Stimulated activated CD8-positive, alpha-beta memory T cell treated with anti-CD3 and anti-CD28 coated beads, Interleukin-2, amount 100 ng/mL, for 48 hours (primary cell): ENCODE measurements at regions not wholly inside any gene's neighbourhood (a gene's known extent, or its start where the extent isn't known, plus 50 kb on each side); places are given as distances from the start of the nearest gene placed in this dataset.
"Not testable (repeated sequence)": the region's sequence is repeated elsewhere in the genome, so short reads cannot be mapped to it uniquely, and the experiment has no call there.

ENCODE experiments used
- DNase-seq, 2 donors: peaks; one replicate each; pipeline ENCODE4 v3.0.0-alpha.2; 2020; ENCODE audit warnings: low read depth in 2 of 2

DNA sequence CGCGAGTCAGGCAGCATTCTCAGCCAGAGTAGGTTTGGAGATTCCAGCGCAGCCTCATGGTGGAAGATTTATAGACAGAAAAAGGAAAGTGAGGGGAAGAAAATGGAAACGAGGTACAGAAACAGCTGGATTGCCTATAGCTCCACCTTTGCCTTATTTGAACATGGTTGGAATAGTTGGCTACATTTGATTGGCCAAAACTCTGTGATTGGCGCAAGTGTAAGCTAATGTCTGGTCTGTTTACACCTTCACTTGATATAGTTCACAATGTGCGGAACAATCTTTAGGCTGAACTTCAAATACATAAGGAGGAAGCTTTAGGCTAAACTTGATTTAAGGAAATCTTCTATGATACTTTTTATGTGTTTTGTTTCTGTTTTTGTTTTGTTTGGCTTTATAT lies 1191.9 kb downstream of the NSUN3 start:
- no peak for DNase-seq

DNA sequence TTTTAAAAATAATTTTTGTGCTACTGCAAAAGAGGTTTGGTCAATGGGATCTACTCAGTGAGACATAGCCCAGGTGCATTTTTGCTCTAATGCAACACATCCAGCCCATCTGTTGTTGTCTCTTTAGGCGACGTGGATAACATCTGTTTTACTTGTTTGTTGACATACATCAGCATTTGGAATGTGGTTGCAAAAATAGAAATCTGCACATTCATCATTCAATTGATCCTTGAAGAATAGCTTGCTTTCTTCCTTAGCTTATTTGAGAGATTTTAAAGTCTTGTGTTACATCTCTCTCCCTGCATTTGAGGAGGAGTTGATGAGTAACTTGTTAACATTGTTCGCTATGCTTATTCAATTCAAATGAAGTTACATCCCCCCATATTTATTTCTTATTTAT lies 1202.3 kb downstream of the NSUN3 start:
- DNase-seq = no peak

DNA sequence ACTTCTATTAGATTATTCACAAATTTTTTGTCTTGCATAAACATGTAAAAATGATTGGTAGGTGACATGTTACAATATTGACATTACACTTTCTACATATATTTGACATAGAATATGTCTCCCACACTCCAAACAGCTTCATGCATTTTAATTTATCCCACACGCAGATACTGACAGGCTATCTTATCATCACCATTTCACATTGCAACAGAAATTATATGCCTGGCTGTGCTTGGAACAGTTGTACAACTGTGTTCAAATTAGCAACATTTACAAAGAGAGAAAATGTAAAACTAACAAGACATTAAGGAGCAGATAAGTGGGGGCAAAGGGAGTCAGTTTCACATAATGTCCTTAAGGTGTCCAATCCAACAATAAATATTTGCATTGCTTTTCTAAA lies 1208.5 kb downstream of the NSUN3 start:
- no peak for DNase-seq

DNA sequence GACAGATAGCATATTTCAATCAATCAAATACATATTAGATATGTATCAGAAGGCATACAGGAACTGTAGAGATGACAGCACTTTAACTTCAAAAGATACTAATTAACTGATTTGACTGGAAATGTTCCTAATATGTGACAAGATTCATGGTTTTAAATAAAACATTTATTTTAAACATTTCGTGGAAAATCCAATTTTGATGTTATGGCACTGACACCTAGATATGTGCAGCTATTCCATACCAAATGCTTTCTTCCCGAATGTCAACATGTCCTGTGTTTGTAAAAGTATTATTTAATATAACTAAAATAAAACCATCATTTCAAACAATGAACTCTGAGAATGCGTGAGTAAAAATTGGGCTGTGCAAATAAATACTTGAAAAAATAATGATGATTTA lies 1209.3 kb downstream of the NSUN3 start:
- no peak for DNase-seq

DNA sequence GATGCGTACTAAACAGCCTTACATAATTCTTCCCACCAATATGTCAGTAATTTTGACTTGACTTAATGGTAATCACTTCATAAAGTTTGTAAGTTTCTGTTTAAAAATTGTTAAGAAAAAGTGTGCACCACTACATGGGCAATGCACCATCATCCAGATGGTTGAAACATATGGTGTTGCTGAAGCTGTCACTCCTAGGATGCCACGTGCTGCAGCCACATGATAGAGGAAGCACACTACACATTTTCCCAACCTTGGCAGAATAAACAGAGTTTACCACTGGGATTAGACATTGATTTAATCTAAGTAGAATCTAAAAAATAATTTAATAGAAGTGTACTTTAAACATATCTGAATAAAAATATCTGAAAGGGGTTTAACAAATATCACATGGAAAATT lies 1209.9 kb downstream of the NSUN3 start:
- no peak for DNase-seq

DNA sequence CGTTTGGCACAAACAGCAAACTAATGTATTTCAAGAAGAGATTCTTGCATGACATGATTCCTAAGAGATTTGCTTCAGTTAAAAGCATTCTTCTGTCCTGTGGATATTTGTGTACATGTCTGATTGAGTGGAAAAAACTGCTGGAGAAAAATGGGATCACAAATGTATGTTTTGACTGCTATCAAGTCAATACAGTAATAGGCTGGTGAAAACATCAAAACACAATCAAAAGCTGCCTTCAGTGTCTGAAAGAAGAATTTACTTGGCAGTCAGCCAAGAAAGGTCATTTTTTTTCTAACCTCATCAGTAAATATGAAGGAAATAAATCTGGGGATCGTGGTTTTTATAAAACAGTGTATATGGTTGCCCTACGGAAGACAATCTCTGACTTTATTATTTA lies 1214.8 kb downstream of the NSUN3 start:
- no peak for DNase-seq

DNA sequence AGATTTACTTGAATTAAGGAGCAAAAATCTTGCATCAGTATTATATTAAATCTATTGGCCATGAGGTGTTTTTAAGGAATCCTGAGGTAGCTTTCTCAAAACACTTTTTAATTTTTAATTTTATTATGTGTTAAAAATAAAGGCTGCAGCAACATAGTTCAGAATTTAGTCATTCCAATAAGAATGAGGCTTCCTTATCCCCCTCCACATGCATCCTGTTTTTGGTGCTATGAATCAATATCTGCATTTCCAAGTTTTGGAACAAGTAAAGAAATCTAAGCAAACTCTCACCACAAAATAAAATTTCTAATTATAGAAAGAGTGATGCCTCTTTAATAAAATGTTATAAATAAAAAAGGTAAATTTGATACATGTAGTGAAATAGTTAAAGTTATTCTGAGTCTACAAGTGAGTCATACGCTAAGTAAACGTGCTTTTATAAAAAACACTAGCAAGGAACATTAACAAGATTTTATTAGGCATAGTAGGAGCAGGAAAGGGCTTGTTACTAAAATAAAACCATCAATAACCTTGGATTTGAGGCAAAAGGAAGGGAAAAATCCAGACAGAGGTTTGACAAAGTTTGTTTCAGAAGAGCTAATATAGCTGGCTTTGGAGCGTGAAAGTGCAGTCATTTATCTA lies 1218.0 kb downstream of the NSUN3 start:
- no peak for DNase-seq

DNA sequence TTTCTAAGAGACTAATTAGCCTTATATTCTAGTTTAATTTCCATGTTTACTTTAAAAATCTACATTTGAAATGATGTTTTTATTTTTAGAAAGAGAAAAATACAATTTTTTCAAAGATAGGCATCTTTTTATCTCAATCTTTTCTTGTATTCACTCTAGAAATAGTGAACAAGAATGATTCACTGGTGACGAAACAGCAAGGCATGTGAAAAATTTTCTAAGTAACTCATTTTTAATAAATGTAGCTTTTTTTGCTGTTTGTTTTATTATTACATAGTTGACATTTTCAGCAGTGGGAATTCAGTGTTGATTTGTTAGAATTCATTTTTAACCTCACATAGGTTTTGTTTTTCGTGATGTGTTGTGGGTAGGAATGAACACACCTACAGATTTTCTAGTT lies 1226.4 kb downstream of the NSUN3 start:
- no peak for DNase-seq

DNA sequence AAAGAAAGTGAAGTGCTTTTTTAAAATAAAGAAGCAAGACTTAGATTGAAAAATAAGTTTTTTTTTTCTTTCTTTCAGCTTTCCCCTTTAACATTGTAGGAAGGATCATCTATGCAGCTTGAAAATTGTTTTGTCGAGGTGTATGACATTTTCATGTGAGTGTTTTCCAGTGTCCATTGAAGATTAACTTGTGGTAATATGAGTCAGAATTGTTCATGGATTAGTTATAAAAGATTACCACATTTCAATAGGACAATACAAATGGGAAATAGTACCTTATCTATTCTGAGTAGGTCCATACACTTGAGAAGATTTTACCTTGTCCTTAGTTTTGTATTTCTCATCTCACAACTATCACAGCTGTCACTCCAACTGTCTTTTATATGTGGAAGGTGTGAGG lies 1234.7 kb downstream of the NSUN3 start:
- no peak for DNase-seq

DNA sequence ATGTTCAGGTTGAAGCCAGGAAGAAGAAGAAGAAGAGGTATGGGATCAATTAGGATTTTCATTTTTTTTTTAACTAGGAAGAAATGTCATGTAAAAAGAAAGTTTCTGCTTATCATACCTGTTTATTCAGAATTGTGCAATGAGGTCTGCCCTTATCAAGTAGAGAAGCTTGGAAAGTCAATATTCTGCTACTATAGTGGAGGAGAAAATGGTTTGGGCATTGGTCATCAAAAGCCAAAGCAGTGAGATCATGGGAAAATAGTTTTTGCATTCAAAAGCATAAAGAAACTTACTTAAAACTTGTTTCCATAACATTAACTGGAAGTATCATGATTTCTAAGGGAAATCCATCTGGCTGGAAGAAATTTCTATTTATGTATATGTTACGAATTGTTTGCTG lies 1239.2 kb downstream of the NSUN3 start:
- DNase-seq = no peak

DNA sequence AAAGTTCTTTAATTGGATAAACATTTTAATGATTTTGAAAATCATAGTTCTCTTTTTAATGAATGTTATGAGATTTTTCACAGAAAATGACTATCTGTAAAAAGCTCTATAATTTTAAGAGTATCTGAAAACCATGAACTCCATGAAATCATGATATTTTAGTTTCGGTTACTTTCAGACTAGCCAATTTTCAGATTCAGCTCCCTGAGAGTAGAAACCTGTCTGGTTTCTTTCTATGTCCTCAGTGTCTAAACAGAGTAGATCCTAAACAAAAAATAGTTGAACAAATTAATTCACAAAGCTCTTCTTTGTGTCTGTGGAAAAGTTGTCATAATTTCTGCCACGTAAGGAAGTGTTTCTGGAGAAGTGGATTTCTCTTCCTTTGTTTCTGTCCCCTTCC lies 1247.7 kb downstream of the NSUN3 start:
- DNase-seq = no peak

DNA sequence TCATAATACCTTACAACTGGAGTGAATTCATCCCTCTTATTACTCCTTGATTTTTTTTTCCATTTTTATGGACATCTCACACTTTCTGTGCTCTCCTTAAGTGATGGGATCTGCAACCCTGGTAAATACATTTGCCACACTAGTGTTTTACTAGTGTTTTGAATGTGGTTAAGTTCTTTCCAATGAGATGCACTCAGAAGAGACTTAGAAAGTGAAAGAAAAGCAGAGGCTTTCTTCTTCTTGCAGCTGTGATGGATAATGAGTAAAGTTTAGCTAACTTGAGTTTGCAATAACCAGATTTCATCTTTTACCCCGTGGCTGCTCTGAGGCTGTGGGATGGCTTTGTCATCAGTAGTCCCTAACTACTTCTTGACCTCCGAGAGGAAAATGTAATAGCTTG lies 1248.4 kb downstream of the NSUN3 start:
- no peak for DNase-seq

DNA sequence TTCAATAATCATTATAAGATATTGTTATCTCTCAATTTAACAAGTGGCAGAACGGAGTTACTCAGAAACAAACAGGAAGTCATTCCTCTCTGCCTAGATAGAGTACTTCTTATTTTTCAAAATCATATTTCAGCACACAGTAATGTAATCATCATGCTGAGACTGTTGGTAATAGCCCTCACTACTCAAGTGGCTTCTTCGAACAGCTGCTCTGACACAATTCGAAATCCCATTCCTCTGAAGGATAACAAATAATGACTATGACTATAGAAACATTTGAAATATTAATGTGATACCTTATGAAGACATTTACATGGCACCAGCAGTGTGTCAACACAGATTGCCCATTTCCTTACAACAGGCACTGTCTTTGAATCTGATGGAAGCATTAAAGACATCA lies 1249.8 kb downstream of the NSUN3 start:
- no peak for DNase-seq

DNA sequence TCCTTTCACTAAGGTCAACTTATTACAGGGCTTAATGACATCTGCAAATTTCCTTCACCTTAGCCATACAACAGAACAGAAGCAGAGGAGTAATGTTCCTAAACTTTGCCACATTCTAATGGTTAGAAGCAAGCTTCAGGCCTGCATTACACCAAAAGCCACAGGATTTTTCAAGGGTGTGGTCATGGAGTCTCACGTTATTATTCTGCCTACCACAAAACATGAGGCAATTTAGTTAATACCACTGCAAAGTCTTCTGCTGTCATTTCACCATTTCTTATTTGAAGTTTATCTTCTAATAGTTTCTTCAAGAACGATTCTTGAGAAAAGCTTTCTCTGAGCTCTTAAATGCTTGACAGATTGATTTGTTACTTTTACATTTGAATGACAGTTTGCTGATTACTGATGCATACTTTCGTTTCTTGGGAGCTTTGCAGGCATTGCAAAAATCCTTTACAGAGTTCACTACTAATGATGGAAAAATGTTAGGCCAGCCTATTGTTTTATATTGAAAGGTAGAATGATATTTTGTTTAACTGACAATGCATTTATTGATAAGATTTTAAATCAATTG lies 1257.1 kb downstream of the NSUN3 start:
- DNase-seq = no peak

DNA sequence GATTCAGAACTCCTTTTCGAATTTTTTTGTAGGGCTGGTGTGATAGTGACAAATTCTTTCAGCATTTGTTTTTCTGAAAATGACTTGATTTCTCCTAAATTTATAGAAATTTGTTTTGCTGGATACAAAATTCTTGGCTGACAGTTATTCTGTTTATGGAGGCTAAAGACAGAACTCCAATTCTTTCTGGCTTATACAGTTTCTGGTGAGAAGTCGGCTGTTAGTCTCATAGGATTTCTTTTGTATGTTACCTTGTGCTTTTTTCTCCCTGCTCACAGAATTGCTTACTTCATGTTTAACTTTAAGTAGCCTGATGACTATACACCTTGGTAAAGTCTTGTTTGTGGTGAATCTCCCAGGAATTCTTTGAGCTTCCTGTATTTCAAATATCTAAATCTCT lies 1264.6 kb downstream of the NSUN3 start:
- no peak for DNase-seq

DNA sequence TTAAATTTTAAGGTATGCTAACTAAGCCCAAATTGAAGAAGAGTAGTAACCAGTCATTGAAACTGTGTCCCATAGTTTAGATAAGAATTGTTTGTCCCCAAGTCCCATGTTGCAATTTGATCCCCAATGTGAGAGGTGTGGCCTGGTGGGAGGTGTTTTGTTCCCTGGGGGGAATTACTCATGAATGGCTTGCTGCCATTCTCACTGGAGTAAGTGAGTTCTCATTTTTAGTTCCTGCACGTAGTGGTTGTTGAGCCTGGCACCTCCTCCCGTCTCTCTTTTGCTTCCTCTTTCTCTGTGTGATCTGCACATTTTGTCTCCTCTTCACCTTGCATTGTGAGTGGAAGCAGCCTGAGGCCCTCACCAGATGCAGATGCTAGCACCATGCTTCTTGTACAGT lies 1271.0 kb downstream of the NSUN3 start:
- DNase-seq = no peak

DNA sequence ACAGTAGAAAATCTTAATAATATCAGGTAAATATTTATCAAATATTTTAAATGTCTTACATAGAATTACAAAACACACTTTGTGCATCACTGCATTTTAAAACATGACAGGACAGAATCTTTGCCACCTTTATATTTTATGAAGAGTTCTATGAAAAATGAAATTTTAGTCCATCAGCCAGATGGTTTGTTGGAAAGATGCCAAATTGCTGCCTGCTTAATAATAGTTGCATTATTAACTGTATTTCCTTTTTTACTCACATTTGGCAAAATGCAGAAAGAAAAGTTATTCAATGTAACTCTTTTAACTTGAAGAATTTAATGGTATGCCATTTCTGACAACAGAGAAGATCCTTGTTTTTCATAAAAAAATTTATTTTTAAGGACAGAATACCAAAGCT lies 1271.6 kb downstream of the NSUN3 start:
- DNase-seq = no peak

DNA sequence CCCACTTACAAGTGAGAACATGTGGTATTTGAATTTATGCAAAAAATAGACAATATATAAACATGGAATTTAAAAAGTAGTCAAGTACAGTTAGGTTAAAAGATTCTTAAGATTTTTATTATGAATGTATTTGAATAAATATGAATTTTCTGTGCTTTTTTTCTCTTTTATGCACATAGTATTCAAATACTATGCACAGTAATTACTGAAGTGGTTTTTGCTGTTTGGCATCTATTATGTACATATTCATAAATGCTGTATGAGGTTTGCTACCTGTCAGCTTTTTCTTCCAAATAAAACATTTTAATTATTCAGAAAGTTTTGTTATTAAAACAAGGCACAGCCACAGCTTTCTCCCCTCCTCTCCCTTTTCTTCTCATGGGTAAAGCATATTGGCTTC lies 1272.7 kb downstream of the NSUN3 start:
- DNase-seq = no peak

DNA sequence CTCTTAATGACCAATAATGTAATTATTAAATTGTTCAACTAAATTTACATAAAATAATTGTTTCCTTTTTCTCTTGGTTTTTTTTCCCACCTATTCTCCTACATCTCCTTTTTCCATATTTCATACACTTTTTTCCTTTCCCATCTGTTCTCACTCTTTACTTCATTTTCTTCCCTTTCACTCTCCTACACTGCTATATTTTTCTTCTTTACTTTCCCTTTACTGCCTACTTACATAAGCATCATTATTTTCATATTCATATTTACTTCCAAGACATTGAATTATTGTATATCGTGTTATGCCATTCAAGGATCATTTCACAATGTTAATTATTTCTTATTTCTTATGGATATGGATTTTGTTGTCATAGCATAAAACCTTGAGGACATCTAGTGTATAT lies 1275.6 kb downstream of the NSUN3 start:
- DNase-seq = no peak

DNA sequence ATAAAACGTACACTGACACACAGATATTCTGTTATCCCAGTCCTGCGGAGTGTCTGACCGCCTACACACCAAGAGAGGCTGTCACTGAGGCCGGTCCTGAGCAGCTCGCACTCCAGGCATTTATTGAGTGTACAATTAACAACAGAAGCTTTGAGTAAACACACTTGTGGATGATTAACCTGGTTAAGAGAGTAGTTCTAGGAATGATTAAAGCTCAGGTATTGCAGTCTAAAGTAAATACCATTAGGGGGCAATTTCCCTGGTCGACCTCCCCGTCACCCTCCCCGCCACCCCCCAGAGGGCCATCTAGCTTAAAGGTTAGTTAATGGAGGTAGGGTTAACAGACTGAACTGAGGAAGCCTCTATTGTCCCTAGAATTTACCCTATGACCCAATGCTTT lies 1278.5 kb downstream of the NSUN3 start:
- DNase-seq = no peak

DNA sequence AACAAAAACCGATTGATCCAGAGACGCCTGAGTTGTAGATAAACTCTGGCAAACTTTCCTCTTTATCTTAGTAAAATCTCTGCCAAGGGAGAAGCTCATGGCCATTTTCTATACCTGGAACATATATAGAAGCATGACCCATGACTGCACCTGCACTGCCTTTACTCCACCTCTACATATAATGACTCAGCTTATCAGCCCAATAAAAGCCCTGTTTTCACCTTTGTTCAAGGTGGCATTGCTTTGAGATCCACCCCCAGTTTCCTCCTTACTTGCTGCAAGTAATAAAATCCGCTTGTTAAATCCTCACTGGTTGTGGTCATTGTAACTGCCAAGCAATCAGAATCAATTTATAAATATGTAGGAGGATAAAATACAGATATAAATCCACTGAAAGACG lies 1280.4 kb downstream of the NSUN3 start:
- no peak for DNase-seq

DNA sequence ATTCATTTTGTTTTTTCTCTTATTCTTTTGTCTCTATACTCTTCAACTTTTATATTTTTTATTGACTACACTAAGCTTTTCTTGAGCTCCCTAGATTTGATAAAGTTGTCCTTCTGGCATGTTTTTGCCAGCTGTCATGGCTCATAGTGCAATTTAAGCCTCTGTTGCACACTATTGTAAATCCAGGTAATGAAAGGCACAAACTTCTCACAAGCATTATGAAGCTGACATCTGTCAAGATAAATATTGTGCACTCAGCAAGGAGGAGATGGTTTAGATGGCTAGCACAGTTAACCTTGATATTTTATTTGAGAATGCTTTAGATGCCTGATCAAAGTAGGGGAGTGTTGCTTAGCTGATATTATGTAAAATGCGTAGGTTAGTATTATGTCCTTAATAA lies 1280.9 kb downstream of the NSUN3 start:
- no peak for DNase-seq

DNA sequence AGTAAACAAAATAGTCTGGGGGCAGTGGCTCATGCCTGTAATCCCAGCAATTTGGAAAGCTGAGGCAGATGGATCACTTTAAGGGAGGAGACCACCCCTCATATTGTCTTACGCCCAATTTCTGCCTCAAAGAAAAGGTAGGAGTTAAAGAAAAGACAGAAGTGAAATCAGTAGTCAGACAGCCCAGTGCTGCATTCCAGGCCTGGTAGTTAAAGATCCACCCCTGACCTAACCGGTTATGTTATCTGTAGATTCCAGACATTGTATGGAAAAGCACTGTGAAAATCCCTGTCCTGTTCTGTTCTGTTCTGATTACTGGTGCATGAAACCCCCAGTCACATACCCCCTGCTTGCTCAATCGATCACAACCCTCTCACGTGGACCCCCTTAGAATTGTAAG lies 1285.1 kb downstream of the NSUN3 start:
- not testable (repeated sequence) for DNase-seq

DNA sequence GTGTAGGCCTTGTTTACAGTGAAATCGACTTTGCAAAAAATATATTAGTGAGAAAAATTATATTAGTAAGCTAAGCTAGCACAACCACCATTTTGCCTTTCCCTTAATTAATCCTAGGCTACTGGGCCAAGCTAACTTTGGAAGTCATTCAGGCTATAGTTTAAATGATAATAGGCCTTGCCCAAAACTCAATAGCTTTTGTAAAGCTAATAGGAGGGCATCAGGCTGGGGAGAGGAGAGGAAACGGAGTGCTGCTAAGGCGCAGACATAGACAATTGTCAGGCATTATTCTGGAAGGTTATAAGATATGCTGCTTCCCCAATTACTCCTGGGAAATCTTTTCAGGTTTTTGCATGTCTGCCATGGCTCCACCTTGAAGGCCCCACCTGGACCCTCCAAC lies 1286.0 kb downstream of the NSUN3 start:
- no peak for DNase-seq
